RKO (cell line): ENCODE measurements at regions not wholly inside any gene's neighbourhood (a gene's known extent, or its start where the extent isn't known, plus 50 kb on each side); places are given as distances from the start of the nearest gene placed in this dataset.

Experiments
- DNase-seq: peaks from one replicate; pipeline ENCODE4 v3.0.0-alpha.2; 2016; ENCODE audit warnings: low spot score

DNA sequence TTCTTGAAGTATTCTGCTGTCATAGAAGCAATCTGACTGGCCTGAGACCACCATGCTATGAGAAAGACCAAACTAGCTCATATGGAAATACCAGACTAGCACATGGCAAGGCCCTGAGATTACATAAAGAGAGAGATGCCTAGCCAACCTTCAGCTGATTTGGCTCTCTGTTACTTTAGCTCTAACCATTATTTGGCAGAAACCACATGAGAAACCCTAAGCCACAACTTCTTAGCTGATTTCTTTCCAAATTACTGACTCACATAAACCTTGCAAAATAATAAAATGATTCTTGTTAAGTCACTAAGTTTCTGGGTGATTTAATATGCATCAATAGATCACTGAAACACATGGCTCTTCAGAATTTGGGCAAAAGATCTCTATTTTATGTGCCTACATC lies 295.0 kb upstream of the ZNF521 start:
- no peak for DNase-seq

DNA sequence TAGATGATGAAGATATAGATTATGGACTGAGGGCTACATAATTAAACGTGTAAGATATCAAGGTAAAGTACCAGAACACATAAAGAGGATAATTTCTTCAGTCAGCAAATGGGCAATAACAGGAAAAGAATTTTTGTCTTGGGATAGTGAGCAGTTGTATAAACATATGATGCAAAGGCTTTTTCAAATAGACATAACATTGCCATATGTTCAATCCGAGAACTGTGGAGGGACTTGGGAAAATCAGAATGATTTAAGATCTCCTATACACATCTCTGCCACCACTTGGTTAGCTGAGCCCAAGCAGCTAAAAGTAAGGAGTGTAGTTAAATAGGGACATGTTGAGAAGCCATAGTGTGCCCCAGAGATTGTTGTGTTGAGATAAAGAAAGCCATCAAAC lies 287.6 kb upstream of the ZNF521 start:
- DNase-seq, result no peak

DNA sequence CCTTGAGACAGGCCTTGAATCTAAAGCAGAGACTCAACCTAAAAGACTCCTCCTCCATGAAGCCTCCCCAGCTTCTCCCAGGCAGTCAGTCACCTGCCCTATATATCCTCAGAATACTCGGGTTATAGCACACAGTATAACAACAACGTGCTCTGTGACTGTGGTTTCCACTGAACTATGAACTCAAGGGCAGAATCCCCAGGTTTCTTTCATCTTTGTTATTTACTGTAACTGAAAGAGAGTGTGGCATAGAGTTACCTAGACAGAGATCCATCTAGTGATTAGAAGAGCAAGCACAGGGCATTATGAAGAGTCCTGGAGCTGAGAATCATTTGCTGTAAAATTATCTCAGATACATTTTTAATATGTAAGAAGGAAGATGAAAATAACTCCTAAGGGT lies 281.6 kb upstream of the ZNF521 start:
- no peak for DNase-seq

DNA sequence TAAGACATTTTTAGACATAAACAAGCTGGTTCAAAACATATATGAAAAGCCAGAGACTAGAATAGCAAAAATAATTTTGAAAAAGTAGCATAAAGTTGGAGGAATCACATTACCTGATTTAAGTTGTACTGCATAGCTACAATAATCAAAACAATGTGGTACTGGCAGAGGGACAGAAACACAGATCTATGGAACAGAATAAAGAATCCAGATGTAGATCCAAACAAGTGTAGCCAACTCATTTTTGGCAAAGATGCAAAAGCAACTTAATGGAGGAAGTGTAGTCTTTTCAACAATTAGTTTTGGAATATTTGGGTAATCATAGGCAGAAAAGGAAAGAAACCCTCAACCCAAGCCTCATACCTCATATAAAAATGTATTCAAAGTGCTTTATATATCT lies 278.7 kb upstream of the ZNF521 start:
- no peak for DNase-seq

DNA sequence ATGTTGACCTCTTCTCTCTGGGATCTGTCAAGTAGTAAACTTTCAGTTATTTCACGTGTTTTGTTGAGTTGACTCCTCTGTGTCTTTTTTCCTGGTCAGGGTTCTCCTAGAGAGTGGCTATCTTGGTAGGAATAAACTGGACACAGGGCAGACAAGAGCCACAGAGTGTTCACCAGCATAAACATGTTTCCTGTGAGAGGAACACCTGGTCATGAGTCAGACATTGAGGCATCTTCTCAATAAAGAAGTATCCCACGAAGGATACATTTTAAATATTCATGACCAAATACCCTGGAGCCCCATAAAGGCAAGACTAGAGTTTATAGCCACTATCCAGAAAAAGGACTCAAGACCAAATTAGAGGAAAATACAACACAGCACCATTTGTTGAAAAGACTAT lies 269.7 kb upstream of the ZNF521 start:
- DNase-seq, result no peak

DNA sequence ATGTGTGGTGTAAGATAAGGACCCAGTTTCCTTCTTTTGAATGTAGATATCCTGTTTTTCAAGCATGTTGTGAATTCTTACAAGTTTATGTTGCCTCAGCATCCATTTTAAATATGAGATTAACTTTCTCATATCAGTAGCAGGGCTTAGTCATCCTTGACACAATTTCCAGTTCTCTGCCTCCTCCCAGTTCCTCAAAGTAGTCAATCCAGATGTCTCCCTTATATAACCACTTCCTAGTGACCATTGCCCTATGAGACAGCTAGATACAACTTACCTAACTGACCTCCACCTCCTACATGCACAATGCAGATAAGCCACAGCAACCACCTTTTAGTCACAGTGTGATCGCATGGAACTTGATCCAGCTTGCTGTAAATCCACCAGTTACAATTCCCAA lies 269.2 kb upstream of the ZNF521 start:
- no peak for DNase-seq

DNA sequence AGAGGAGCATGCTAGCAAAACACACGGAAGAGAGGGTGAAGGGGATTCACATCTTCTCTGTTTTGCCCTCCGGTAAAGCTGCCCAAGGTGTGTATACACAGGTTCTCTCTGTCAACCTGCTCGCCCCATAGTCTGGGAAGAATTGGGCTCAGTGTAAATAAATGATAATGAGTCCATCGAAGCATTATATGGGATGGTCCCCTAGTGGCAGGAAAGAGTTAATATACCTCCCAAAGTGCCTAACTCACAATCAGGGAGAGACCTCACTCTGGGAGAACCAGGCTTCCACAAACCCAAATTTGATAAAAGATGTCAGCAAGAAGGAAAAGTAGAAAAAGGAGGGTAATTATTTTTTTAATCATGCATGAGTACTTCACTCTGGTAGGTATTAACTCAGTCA lies 262.2 kb upstream of the ZNF521 start:
- no peak for DNase-seq

DNA sequence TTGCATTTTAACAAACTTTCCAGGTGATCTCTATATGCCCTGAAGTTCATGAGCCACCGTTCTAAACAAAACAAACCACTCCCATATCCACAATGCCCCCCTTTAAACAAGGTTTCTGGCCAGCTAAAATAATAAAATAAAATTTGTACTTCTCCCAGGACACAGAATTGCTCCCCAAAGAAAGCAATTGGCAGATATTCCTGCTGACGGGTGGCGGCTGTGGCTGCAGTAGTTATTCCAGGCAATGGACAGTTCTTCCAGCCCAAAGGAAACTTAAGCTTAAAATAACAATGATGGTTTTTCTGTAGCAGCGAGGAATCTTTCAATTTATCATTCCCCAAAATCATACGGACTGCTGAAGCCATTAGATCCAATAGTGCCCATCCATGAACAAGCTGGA lies 260.5 kb upstream of the ZNF521 start:
- DNase-seq, result no peak

DNA sequence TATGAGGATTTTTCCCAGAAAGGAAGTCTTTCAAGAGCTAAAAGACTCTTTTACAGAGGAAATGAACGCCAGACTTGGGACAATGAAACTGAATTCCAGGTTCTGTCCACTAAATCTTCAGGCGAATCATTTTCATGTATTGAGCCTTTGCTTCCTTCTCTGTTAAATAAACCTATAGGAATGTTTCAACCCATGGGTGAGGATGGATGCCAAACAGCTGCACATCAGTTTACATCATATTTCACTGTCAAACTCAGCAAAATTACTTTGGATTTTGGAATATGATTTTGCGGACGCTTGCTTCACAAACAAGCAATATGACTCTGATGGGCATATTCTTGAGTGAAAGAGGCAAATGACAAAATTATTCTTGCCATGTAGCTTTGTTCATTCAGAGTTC lies 256.1 kb upstream of the ZNF521 start:
- no peak for DNase-seq

DNA sequence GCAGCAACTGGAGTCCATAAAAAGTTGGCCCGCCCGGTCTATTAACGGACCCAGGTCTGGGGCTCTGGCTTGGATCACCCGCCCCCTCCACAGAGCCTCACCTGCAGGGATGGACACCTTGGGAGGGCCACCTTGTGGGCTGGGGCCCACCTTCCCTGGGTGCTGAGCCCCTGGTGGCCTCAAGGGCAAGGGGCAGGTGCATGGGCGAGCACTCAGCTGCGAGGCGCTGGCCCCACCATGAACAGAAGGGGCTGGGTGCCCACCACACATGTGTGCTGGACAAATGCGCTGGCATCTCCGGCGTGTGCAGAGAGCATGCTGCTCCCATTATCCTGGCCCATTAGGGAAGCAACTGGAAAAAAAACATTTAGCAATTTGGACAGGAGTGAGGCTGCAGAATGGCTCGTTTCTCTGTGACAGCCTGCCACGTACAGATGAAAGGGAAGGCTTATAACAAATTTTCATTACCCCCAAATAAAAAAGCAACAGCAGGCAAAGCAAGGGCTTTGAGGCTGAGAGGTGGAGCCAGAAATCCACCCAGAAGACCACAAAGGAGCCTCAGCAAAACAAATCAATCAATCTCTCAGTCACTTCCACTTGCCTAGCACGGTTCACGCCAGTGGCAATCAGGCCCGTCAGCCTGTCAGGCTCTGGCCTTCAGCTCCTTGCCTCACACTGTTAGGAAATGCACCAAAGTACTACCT lies 253.1 kb upstream of the ZNF521 start:
- DNase-seq, result no peak

DNA sequence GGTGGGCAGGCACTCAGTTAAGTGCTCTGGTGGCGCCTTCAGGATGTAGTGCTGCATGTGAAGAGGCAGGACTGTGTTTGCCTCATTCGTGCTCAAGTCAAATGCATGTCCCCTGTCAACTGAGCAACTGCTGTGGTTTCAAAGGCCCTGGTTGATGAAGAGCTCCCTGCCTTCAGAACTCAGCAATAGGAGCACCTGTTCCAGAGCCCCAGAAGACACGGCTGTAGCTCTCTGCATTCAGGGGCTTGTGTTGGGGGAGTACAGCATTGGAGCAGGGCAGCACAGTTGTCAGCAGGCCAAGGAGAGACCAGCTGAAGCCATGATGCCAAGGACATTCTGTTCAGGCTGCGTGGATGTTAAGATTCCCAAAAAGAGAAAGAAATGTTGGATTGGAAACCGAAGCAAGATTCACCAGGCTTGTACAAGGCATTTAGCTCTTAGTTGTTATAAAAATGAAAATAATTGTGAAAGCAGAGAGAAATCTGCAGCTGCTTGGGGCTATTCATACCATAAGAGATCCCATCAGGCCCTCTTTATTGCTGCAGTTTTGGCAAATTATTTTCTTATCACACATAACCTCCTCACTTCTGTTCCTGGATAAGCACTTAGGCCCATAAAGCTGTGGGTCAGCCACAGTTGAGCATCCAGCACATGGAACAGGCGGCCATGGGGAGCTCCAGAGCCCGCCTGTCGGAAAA lies 252.4 kb upstream of the ZNF521 start:
- no peak for DNase-seq

DNA sequence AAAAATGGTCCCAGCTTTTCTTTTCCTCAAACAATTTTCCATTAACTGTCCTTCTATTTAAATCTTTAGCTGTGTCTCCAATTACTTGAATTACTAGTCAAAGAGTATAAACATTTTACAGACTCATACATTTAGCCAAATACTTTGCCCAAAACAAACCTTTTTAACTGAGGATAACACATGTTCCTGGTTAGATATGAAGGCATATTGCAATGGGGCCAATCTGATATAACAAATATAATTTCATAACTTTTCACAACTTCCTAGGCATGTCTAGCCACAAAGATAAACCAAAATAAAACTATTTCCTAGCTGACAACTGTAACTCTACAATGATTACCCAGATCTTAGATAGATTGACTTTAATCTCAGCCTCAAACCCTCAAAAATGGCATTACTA lies 247.5 kb upstream of the ZNF521 start:
- DNase-seq, result no peak

DNA sequence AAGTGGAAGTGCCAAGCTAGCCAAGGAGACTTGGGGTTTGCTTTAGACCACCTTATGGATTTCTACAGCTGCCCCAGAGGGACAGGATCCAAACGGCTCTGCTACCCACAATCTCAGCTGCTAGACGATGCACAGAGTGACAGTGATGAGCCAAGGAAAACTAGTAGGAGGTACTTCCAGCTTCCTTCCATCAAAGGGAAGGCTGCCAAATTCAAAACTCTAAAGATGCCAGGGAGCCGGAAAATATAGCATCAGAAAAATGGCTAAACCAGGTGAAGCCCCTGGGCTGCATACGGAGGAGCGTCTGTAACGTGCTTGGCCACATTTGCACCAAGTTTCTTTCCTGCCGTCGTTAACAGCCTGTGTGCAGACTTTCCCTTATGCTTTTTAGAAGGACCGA lies 245.5 kb upstream of the ZNF521 start:
- no peak for DNase-seq

DNA sequence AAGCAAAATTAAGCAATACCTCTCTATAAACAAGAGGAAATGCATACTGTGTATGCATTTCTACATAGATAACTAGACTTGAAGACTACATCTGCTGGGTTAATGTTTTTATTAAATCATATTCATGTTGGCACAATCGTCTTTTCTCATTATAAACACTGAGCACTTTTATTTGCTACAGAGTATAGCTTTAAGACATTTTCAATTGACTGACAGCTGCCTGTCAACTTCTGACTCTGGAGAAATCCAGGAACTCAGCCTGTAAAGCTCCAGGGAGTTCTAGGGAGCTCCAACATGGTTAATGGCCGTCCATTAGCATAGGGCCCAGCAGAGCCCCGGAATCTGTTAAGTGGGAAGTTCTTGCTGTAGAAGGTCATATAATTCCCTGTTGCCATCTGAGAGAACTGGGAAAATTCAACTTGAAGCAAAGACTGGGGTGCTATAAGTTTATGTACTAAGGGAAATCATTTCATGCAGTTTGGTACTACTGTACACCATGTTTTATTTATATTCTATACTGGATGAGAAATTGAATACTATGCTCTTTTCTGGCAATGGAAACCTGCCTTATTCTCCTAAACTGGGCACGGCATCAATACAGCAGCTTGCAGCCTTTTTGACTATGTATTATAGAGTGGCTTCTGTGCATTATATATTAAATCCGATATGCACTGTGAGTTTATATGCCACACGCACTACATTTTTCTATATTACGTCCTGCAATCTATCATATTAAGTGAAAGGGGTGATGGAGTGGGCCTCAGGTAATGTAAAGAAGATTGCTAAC lies 243.5 kb upstream of the ZNF521 start:
- no peak for DNase-seq

DNA sequence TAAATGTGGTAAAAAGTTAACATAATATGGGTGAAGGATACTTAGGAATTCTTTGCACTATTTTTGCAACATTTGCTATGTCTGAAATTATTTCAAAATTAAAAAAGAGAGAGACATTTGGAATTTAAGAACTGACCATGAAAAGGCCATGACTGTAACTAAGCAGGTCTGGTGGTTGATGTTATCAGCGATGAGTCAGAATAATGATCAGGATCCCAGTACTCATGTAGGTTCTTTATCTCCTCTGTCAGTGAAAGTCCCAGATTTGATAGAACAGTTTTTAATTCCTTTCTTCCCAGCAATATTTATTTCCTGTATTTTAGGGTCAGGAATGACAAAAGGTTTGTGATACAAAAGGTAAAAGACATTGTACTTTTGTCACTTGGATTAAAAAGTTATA lies 242.4 kb upstream of the ZNF521 start:
- no peak for DNase-seq

DNA sequence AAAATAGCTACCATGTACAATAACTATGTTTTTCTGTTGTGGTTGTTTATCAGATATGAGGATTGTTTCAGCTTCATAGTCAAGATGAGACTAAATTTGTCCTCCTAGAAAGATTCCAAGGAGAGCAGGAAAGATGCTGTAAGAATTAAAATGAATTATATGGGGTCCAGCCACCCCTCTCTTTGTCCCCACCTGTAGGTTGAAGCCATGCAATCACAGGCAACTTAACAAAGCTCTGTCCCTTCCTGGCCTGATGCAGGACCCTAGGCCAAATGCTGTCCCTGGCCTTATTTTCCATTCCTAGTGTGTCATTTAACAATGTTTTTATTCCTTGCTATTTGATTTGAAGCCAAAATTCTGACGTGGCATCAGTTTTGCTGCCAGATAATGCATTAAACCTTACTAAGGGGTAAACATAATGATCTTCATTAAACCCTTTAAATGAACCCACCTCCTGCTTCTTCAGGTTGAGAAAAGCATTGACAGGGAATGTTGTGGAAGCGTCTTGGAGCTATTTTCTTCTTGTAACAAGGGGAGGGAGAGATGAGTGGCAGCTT lies 240.9 kb upstream of the ZNF521 start:
- no peak for DNase-seq

DNA sequence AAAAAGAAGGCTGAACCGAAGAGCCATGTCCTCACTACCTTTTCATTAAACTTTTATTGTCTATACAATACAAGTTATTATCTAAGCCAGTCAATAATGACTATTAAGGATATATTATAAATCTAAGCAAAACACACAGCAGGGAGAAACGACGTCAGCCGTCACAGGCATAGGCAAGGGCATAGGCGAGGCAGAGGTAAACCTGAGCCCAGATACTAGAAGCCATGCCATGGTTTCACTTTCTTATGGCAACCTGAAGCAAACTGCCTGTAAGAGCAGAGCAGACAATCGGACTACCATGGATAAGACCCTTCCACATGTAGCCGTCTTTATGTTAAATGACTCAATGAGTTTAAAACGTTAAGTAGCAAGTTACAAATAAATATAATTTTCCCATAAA lies 238.5 kb upstream of the ZNF521 start:
- no peak for DNase-seq

DNA sequence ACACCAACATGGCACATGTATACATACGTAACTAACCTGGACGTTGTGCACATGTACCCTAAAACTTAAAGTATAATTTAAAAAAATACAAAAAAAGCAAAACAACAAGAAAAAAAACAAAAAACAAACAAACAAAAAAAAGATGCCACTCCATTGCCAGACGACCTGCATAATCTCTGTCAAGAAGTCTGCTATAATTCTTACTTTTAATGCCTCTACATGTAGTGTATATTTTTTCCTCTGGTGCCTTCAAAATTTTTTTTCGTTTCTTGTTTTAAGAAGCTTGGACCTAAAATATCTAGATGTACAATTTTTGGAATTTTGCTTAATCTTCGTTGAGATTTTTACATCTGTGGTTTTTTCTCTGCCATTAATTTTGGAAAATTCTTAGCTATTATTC lies 235.6 kb upstream of the ZNF521 start:
- DNase-seq, result no peak

DNA sequence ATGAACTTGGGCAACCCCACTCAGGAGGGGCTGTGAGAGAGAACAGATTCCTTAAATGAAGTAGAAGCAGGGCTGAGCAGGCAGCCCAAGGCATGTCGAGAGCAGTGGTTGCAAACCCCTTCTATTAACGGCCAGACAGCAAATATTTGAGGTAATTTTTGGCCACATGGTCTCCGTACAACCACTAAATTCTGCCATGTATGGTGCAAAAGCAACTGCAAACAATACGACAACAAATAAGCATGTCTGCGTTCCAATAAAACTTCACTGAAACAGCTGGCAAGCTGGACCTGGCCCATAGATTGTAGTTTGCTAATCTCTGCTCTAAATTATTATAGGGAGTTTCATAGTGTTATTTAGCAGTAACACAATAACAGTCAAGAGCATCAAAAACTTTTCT lies 217.0 kb upstream of the ZNF521 start:
- no peak for DNase-seq

DNA sequence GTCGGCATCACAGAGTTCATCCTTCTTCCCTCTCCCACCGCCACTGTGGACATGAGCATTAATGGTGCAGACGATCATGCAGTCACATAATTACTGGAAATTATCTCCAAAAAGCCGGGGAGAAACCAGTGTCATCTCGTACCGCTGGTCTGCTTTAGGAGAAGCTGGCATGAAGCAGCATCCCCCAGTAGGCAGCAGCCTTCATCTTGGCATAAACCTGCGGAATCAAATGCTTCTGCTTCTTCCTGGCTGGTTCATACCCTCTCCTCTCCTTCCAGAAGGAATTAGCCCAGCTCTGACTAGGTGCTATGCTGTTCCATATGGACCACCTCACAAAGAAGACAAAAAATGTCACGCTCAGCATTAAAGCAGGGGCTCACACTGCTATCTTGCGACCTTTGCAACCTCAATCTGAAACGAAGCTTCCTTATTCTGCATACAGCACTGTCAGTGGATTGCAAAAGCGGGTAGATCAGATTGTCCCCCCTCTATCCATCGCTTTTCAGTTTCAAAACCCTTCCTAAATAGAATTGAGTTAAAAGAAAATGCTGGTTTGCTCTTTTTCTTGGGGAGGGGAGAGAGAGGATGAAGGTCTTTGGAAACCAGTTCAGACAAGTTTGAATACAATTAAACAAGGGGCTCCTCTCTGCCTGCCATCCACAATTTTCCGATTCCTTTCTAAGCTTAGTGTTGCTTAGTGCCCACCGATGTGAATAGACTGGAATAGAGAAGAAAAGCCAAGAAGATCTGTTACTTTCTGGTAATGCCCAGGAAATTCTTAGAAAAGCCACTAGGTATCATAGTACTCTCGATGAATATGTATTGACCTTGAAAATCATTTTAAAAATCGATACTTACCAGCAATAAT lies 212.1 kb upstream of the ZNF521 start:
- DNase-seq, result no peak

DNA sequence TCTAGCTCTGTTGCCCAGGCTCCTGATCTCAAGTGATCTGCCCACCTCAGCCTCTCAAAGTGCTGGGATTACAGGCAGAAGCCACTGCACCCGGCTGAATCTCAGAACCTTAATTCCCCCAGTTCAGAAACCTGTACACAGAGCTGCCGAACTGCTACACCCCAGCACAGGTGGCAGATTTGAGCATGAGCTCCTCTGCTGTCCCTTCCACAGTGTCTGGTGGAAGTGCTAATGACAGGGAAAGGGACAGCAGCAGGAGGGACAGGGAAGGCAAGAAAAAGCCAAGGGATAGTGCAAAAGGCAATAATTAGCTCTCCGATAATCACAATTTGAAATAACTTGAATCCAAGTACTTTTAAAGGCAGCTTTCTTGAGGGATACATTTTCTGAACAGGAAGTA lies 211.4 kb upstream of the ZNF521 start:
- no peak for DNase-seq

DNA sequence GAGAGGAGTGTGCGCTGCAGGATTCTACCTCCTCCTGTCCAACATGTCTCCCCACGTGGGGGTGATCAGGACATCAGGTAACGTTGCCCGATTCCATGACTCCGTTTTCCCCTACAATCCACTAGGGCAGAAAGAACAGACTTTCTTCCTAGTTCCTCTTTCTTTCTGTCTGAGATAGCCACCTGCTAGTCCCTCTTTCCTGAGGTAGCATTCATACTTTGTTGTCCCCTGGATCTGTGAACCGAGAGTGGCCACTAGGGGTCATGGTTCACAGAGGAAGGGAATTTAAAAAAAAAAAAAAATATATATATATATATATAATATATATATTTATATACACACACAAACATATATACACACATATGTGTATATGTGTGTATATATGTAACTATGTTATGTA lies 210.0 kb upstream of the ZNF521 start:
- DNase-seq, result peak; percentile 9
